NOMO-1 treated with DMSO at 0.1 percent for 48 hours (cell line): ENCODE measurements at regions not wholly inside any gene's neighbourhood (a gene's known extent, or its start where the extent isn't known, plus 50 kb on each side); places are given as distances from the start of the nearest gene placed in this dataset.

ENCODE experiments used
- DNase-seq: peaks from one replicate; lab custom pipeline; 2025; ENCODE audit not compliant: unreplicated experiment; lab: John Stamatoyannopoulos, UW

- DNase-seq: no peak
Measured at GRCh38 chr5:31100047-31100575, 93.4 kb upstream of the CDH6 start.

DNA sequence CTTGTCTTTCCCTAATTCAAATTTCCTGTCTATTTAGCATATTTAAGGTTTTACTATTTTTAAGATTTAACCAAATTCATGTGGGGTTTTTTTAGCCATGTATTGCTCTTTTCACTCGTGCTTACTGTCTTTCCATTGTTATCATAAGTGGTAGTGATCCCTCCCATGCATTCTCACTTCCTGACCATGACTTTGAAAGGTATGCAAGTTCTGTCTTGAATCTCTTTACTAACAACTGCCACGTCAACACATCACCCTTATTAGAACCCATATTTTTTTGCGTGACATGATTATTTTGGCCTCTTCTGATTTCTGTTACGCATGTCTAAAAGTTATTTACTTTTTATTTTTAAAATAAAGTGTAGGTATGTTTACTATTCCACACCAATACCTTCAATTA, 94.7 kb upstream of the CDH6 start:
- DNase-seq: no peak

DNA sequence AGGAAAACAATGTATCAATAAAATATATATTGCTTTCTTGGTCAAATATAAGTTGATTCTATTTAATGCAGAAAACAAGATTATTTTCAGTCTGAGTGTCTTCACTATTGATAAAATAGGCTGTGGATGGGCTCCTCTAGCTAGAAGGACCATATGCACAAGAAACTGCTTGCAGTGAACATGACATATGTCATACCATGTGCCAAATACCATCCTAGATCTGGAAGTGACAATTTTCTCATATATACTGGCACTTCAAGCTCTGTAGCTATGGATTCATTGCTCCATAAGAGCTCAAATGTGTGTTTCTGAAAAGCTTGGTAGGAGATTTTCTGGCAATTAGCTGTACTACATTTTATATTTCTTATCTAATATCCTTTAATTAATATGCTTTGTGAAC, 95.6 kb upstream of the CDH6 start:
- no peak for DNase-seq

DNA sequence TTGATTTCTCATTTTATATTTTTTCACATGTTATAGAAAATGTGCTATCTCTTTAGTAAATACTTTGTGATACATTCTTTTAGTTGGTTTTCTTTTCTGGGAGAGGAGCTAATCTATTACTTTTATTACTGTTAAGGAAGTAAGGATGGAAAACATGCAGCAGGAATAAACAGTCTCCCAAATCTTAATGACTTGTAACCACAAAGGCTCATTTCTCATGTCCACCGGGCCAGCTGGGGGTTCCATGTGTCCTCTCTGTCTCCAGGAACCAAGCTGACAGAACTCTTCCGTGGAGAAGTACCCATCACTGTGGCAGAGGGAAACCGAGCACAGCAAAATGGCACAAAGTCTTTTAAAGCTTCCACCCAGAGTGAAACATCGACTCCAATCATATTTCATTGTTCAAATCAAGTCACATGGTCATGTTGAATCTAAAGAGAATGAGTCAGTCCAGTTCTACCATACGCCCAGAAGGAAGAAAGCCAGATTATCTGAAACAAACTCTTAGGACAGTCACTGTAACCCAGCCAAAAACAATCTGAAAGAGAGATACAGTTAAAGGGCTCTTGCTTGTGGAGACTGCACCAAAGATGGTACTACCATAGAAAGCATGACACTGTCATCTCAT, 97.1 kb upstream of the CDH6 start:
- DNase-seq: no peak

GRCh38 chr5:31095796-31096195, 97.7 kb upstream of the CDH6 start:
- no peak for DNase-seq

GRCh38 chr5:31091501-31091900, 102.0 kb upstream of the CDH6 start:
- DNase-seq: no peak

DNA sequence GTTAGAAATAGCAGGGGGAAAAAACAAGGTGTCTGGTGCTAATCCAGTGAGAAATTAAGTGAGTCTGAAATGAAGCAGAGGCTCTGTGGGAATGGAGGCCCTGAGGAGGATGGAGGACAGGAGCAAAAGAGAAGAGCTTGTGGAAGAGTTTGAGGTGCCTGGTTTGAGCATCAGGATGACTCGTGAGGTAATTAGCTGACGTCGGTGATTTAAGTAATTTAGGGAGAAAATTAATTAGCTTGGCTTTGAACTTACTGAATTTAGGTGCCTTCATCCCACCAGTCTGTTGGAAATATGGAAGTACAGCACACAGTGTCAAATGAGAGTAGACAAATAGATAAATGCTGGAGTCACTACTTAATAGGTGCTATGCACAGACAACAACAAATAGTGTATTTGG, 103.0 kb upstream of the CDH6 start:
- no peak for DNase-seq

- DNase-seq: no peak
Measured at GRCh38 chr5:31086839-31087415, 106.6 kb upstream of the CDH6 start.

- DNase-seq: no peak
Measured at GRCh38 chr5:31084871-31085270, 108.6 kb upstream of the CDH6 start.

GRCh38 chr5:31083364-31083763, 110.1 kb upstream of the CDH6 start:
- DNase-seq: no peak

GRCh38 chr5:31079668-31080067, 113.8 kb upstream of the CDH6 start:
- no peak for DNase-seq

- DNase-seq: no peak
Measured at GRCh38 chr5:31078956-31079355, 114.5 kb upstream of the CDH6 start.

- DNase-seq: no peak
Measured at GRCh38 chr5:31075981-31076380, 117.5 kb upstream of the CDH6 start.

- DNase-seq: no peak
Measured at GRCh38 chr5:31068287-31068686, 125.2 kb upstream of the CDH6 start.

DNA sequence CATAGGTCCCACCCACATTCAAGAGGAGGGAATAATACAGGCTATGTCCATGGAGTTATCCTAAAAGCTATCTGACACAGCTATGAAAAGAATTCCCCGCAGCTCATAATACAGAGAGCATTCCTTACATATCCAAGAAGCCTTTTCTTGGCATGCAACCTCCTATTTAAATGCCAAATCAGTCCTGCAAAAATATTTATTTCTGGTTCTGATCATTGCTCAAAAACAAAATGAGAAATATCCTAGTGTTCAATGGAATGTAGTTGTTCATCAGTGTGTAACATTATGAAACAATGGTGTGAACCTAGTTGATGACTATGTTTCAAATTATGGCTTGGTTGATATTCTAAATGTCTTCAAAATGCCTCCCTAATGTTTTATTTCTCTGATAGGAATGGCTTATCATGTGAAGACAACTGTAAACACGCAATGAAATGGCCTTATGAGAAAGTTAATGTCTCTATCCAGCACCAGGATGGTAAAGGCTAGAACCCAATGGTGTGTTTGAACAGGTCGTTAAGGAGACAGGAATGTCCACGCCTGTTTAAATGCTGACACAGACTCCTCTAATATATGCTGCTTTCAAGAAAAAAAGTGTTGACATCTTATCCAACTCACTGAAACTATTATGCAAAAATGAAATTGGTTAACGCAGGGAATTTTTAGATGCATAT, 126.7 kb upstream of the CDH6 start:
- no peak for DNase-seq

DNA sequence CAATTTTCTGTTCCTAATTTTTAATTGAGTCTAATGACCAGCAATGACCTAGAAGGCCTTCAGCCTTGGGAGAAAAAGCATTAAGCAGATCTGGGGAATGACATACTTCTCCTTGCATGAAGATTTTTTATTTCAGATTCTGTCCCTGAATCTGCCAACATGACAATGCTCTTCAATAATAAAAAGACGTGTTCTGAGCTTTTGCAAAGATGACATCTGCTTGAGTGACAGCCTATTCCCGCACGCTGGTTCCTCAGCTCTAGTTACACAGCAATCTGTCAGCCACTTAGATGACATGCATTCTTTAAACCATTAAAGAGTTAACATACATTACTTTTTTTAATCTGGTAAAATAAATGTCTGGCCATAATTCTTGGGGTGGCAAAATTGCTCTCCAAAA, 129.3 kb upstream of the CDH6 start:
- no peak for DNase-seq

GRCh38 chr5:31062902-31063580, 130.4 kb upstream of the CDH6 start:
- no peak for DNase-seq

DNA sequence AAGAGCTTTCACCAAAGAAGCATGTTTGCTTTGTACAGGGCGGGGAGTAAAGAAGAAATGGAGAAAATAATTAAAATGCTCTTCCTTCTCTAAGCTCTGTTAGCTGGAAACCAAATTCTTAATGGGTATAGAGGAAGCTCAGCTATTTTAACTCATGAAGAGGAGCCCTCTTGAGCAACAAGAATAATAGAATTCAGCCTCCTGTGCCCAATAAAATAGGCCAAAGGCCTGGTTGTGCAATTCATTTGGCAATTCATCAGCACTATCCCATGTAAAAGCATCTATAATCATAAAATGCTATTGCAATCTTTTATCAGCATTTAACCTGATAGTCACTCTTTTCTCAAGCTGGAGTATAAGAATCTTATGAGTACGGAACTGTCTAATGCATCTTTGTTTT, 133.6 kb upstream of the CDH6 start:
- no peak for DNase-seq

DNA sequence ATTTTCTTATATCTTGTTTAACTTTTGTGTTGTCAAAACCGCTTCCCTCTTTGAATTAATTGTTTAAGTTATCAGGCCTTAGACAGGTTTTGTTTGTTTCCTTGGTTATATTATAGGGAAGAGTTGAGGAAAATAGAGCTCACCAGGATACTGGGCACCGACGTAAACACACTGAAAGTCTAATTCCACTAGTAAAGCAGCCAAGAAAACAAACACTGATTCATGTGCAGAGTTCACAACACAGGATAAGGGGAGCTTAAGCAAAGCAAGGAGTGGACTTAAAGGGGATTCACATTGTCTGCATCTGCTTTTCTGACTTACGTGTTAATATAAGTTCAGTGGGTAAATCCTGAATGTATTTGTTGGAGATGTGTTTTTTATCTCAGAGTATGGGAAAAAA, 139.0 kb upstream of the CDH6 start:
- DNase-seq: no peak

- DNase-seq: no peak
Measured at GRCh38 chr5:31052937-31053658, 140.4 kb upstream of the CDH6 start.

DNA sequence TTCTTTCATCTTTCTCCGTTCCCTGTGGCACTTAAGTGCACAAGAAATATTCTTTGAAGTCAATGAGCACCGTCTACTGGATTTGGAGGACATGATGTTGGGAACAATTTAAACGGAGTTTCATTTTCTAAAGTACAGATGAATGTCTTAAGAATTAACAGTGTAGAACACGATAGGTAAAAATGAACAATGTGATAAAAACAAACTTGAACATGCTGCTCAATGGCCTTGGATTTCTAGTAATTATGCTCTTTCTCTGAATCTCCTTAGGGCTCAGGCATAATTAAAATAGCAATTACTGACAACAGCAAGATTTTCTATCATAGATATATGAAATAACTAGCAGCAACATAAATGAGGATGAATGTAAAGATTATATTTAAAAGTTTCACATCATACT, 142.2 kb upstream of the CDH6 start:
- DNase-seq: no peak
